GM12878 (cell line): ENCODE measurements at regions not wholly inside any gene's neighbourhood (a gene's known extent, or its start where the extent isn't known, plus 50 kb on each side); places are given as distances from the start of the nearest gene placed in this dataset.

Experiments used
- CHD2 ChIP-seq: IDR thresholded peaks from 2 replicates; pipeline ENCODE4 v1.6.1; 2011; ENCODE audit warnings: low read depth, low read length, improper control_type of control experiment, borderline replicate concordance
- CTCF ChIP-seq, 3 experiments: IDR thresholded peaks in 2 of 3; conservative IDR thresholded peaks in 1 of 3; 2 replicates each; pipeline ENCODE4 v1.5.1; 2011; ENCODE audit warnings: low read depth in 3 of 3, low read length in 3 of 3, mild to moderate bottlenecking in 3 of 3, control low read depth in 2 of 3, moderate library complexity in 2 of 3, inconsistent platforms in 1 of 3, mixed read lengths in 1 of 3; ENCODE audit not compliant: control insufficient read depth in 2 of 3, insufficient read depth in 1 of 3; ENCODE audit errors: extremely low read depth in 1 of 3
- EP300 ChIP-seq, 2 experiments: fragments of 150-350 bp in 1 of 2; IDR thresholded peaks; 2 replicates each; pipeline ENCODE4 v1.6.1; 2011 to 2012; ENCODE audit warnings: low read depth in 2 of 2, low read length in 2 of 2, borderline replicate concordance in 1 of 2, improper control_type of control experiment in 1 of 2, inconsistent platforms in 1 of 2; ENCODE audit not compliant: control insufficient read depth in 1 of 2
- GABPA ChIP-seq: IDR thresholded peaks from 2 replicates; pipeline ENCODE4 v1.6.1; 2014; ENCODE audit warnings: antibody characterized with exemption, low read depth, mild to moderate bottlenecking, inconsistent platforms
- MXI1 ChIP-seq: fragments of 150-350 bp; IDR thresholded peaks from 2 replicates; pipeline ENCODE4 v1.6.1; 2011; ENCODE audit warnings: low read depth, mild to moderate bottlenecking, inconsistent platforms, low read length, improper control_type of control experiment
- POLR2A ChIP-seq: IDR thresholded peaks from 2 replicates; pipeline ENCODE4 v1.6.1; 2011; ENCODE audit warnings: low read depth, mild to moderate bottlenecking, low read length
- POLR2AphosphoS5 ChIP-seq: IDR thresholded peaks from 2 replicates; pipeline ENCODE4 v1.6.1; 2011; ENCODE audit warnings: mild to moderate bottlenecking, low read length, inconsistent platforms
- SMARCA5 ChIP-seq: fragments of 450-650 bp; IDR thresholded peaks from 2 replicates; pipeline ENCODE4 v1.6.1; 2017; ENCODE audit warnings: mild to moderate bottlenecking
- ZBTB33 ChIP-seq: fragments of 450-650 bp; IDR thresholded peaks from 2 replicates; pipeline ENCODE4 v1.6.1; 2017; ENCODE audit warnings: mild to moderate bottlenecking

- TF ChIP-seq CHD2 (no peak), POLR2AphosphoS5 (no peak), MXI1 (no peak), SMARCA5 (no peak), POLR2A (no peak), ZBTB33 (no peak), CTCF (IDR thresholded peaks at IDR 0.05 in 2 of 3, conservative IDR thresholded peaks at IDR 0.05 in 1 of 3; ENCODE audit: control insufficient read depth in 2 of 3, extremely low read depth in 1 of 3, insufficient read depth in 1 of 3, low read depth in 3 of 3, low read length in 3 of 3) (no peak), EP300 (IDR thresholded peaks at IDR 0.05; ENCODE audit: borderline replicate concordance in 1 of 2, control insufficient read depth in 1 of 2, low read depth in 2 of 2, low read length in 2 of 2) (no peak), GABPA (no peak)
These were observed 767.0 kb downstream of the SLC4A3 start for GRCh38 chr2:220394433-220394832.
